NT2/D1 (cell line): ENCODE measurements at regions not wholly inside any gene's neighbourhood (a gene's known extent, or its start where the extent isn't known, plus 50 kb on each side); places are given as distances from the start of the nearest gene placed in this dataset.
"Not testable (repeated sequence)": the region's sequence is repeated elsewhere in the genome, so short reads cannot be mapped to it uniquely, and the experiment has no call there.

ENCODE experiments used
- SUZ12 ChIP-seq: IDR thresholded peaks from 2 replicates; pipeline ENCODE4 v1.6.1; 2011; ENCODE audit not compliant: insufficient read length, insufficient read depth; ENCODE audit errors: extremely low read depth
- YY1 ChIP-seq: IDR thresholded peaks from 2 replicates; pipeline ENCODE4 v1.6.1; 2011; ENCODE audit not compliant: insufficient read length, insufficient read depth
- ZNF274 ChIP-seq: IDR thresholded peaks from 2 replicates; pipeline ENCODE4 v1.6.1; 2011; ENCODE audit warnings: mild to moderate bottlenecking, low read depth, low read length

DNA sequence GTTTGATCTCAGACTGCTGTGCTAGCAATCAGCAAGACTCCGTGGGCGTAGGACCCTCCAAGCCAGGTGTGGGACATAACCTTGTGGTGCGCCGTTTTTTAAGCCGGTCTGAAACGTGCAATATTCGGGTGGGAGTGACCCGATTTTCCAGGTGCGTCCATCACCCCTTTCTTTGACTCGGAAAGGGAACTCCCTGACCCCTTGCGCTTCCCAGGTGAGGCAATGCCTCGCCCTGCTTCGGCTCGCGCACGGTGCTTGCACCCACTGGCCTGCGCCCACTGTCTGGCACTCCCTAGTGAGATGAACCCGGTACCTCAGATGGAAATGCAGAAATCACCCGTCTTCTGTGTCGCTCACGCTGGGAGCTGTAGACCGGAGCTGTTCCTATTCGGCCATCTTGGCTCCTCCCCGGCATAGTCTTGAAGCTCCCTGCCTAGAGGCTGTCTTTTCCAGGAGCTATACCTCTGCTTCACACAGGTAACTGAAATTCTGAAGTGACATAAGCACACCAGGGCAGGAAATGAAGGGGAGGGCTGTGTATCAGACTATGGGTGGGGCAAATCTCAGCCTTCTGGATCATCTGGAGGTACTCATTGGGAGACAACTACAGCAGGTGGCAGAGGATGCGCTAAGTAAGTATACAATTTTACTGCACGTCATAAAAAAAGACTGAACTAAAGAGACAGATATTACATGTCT lies 252.1 kb upstream of the POT1 start:
- TF ChIP-seq YY1, SUZ12, ZNF274: not testable (repeated sequence)
